Uterus (tissue), 2 donors: ENCODE measurements at regions not wholly inside any gene's neighbourhood (a gene's known extent, or its start where the extent isn't known, plus 50 kb on each side); places are given as distances from the start of the nearest gene placed in this dataset.

Source experiments
- CTCF ChIP-seq, 4 experiments: fragments of 200-600 bp in 2 of 4; fragments of 450-650 bp in 2 of 4; sonication (generic) in 2 of 4; IDR thresholded peaks; one replicate each; pipeline ENCODE4 v1.5.1; 2016 to 2019; ENCODE audit warnings: antibody characterized with exemption in 4 of 4, mild to moderate bottlenecking in 2 of 4, moderate library complexity in 1 of 4
- POLR2A ChIP-seq, 2 donors: fragments of 450-650 bp; IDR thresholded peaks; one replicate each; pipeline ENCODE4 v1.6.1; 2016; ENCODE audit warnings: antibody characterized with exemption in 2 of 2, mild to moderate bottlenecking in 1 of 2, moderate library complexity in 1 of 2

- no peak for TF ChIP-seq POLR2A (IDR thresholded peaks at IDR 0.05)
- no peak for TF ChIP-seq CTCF (IDR thresholded peaks at IDR 0.05)
Measured at GRCh38 chr20:37581246-37581645, 53.6 kb upstream of the BLCAP start.
